Psoas muscle (tissue), 7 donors: ENCODE measurements at regions not wholly inside any gene's neighbourhood (a gene's known extent, or its start where the extent isn't known, plus 50 kb on each side); places are given as distances from the start of the nearest gene placed in this dataset.

Source experiments
- ATAC-seq, 4 donors: fragments of 200-7000 bp; cut with Tn5 transposase; one replicate each; pipeline ENCODE4 v1.9.1; 2020; ENCODE audit warnings: moderate library complexity in 3 of 4, mild to moderate bottlenecking in 2 of 4
- DNase-seq, 2 donors: peaks; one replicate each; pipeline ENCODE4 v3.0.0-alpha.2; 2020
- H3K27ac ChIP-seq: fragments of 200-600 bp; one replicate; pipeline ENCODE4 v1.8.0; 2022
- H3K27me3 ChIP-seq, 3 donors: fragments of 200-600 bp in 1 of 3; one replicate each; pipeline versions ENCODE4 v1.6.1 to v1.8.0; 2013 to 2022; ENCODE audit warnings: low read length in 2 of 3, mild to moderate bottlenecking in 2 of 3, moderate library complexity in 1 of 3; ENCODE audit not compliant: insufficient read depth in 3 of 3
- H3K36me3 ChIP-seq, 2 donors: fragments of 200-600 bp in 1 of 2; one replicate each; pipeline versions ENCODE4 v1.6.1 to v1.8.0; 2013 to 2022; ENCODE audit warnings: low read depth in 1 of 2, mild to moderate bottlenecking in 1 of 2, moderate library complexity in 1 of 2; ENCODE audit not compliant: insufficient read depth in 1 of 2
- H3K4me1 ChIP-seq: fragments of 200-600 bp; one replicate; pipeline ENCODE4 v1.8.0; 2022
- H3K4me3 ChIP-seq: fragments of 200-600 bp; one replicate; pipeline ENCODE4 v1.8.0; 2022; ENCODE audit warnings: mild to moderate bottlenecking
- H3K9me3 ChIP-seq: fragments of 200-600 bp; one replicate; pipeline ENCODE4 v1.8.0; 2022
- WGBS, 3 donors: extraction: QIAGEN DNeasy Blood & Tissue Kit; methylation state at CpG; one replicate each; pipeline versions ENCODE4 v1.1.6 to v1.1.7; 2013; 5-methylcytosine and 5-hydroxymethylcytosine counted together
- intact Hi-C, 2 donors: fragments of 100-400 bp; cut with DNase I; formaldehyde crosslinking; loops; one replicate each; pipeline versions ENCODE4 v1.11.0 to v1.14.2; 2022
- TF ChIP-seq, protein P1 (sequence below): fragments of 200-600 bp; IDR thresholded peaks from one replicate; pipeline ENCODE4 v1.8.0; 2022; ENCODE audit warnings: antibody characterized with exemption
- donor health status: healthy with polysubstance abuse.
- donor health status: DM: no; HTN: no; CAD: no; lungs with moderate emphysema.
- donor health status: Bipolar disorder and iron deficiency.
- donor health status: healthy.
- donor health status: DM: yes; HTN: yes; CAD: no.
- donor health status: DM: no; HTN: no; CAD: no.
- donor health status: DM: yes; HTN: yes; CAD: no.

DNA sequence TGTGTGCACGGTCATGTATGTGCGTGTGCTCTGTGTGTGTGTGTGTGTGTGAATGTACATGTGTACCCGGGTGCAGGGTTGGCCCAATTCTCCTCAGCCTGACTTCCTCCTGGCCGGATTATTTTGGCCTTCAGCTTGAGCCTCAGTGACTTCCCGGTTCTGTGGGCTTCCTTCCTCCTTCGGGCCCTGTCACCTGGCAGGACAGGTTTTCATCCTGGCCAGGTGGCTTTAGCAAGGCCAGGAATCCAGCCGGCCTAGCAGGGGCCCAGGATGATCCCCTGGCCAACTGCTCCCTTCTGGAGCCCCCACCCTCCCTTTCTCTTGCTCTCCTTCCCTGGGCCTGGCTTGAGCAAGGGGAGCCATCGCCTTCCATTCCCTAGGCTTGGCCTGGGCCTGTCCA lies 140.5 kb downstream of the INHBB start:
- H3K4me3 ChIP-seq: no peak overlapping the region
- WGBS, 3 donors: 67 to 81% (median 73%) methylated on average over 8 of the region's 8 CpGs
- H3K27ac ChIP-seq: peak overlapping the region; percentile 50
- H3K36me3 ChIP-seq: no peaks in the 10 kb centered on the region
- no peaks in the 10 kb centered on the region for H3K27me3 ChIP-seq
- no peak for DNase-seq
- intact Hi-C loops: no loop called here
- H3K4me1 ChIP-seq: no peaks in the 10 kb centered on the region
- ATAC-seq: peak in 3 of 4 donors; percentile 25 to 29 (median 26)
- H3K9me3 ChIP-seq: no peaks in the 10 kb centered on the region
- TF ChIP-seq, protein P1, sequence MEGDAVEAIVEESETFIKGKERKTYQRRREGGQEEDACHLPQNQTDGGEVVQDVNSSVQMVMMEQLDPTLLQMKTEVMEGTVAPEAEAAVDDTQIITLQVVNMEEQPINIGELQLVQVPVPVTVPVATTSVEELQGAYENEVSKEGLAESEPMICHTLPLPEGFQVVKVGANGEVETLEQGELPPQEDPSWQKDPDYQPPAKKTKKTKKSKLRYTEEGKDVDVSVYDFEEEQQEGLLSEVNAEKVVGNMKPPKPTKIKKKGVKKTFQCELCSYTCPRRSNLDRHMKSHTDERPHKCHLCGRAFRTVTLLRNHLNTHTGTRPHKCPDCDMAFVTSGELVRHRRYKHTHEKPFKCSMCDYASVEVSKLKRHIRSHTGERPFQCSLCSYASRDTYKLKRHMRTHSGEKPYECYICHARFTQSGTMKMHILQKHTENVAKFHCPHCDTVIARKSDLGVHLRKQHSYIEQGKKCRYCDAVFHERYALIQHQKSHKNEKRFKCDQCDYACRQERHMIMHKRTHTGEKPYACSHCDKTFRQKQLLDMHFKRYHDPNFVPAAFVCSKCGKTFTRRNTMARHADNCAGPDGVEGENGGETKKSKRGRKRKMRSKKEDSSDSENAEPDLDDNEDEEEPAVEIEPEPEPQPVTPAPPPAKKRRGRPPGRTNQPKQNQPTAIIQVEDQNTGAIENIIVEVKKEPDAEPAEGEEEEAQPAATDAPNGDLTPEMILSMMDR: no peak

DNA sequence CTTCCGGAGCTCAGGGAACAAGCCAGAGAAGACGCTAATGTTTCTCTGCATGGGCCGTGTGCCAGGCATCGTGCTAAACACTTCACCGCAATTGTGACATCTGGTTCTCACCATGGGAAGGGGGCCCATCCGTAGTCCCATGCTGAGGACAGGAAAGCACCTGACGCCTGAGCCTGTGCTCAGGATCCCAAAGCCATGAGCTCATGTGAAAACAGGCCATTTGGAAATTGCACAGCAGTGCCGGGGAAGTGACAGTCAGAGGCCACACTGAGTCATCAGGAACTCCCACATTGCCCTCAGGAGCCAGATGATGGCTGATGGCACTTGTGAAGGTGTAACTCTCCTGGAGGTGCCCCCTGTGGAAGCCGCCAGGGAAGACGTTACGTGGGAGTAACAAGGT lies 141.0 kb downstream of the INHBB start:
- WGBS, 3 donors: 57 to 66% (median 61%) methylated on average over 11 of the region's 11 CpGs
- TF ChIP-seq, protein P1: no peak
- Histone ChIP-seq H3K27me3 (no peaks in the 10 kb centered on the region), H3K4me3 (no peak overlapping the region), H3K4me1 (no peaks in the 10 kb centered on the region), H3K9me3 (no peaks in the 10 kb centered on the region), H3K36me3 (no peaks in the 10 kb centered on the region), H3K27ac (peak overlapping the region; percentile 50)
- peak; percentile 43 to 49 for DNase-seq
- intact Hi-C loops: no loop called here
- ATAC-seq: peak; percentile 90 to 96 (median 93)

DNA sequence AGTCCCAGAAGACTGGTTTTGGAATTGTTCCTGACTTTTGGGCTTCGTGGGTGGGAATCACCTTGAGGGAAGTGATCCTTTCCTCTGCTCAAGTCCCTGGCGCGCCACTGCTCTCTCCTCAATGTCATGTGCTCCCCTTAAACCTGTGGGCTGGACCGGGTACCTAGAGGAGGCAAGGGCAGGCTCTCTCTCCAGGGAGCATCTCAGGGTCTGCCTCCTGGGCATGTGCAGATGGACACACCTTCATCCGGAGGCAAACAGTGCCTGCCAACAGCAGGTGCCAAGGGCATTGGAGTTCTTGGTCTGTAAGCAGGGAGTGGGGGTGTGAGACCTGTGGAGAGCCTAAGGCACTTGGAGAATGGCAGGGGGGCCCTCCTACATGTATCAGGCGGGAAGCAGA lies 142.6 kb downstream of the INHBB start:
- 63 to 73% (median 70%) methylated on average over 6 of the region's 6 CpGs for WGBS, 3 donors
- DNase-seq: peak in 1 of 2 donors; percentile 41
- H3K36me3 ChIP-seq: no peaks in the 10 kb centered on the region
- no peak overlapping the region for H3K4me3 ChIP-seq
- no peaks in the 10 kb centered on the region for H3K4me1 ChIP-seq
- no peaks in the 10 kb centered on the region for H3K9me3 ChIP-seq
- no peak overlapping the region for H3K27ac ChIP-seq
- no peaks in the 10 kb centered on the region for H3K27me3 ChIP-seq
- intact Hi-C loops: no loop called here
- TF ChIP-seq, protein P1: no peak
- ATAC-seq: no peak

DNA sequence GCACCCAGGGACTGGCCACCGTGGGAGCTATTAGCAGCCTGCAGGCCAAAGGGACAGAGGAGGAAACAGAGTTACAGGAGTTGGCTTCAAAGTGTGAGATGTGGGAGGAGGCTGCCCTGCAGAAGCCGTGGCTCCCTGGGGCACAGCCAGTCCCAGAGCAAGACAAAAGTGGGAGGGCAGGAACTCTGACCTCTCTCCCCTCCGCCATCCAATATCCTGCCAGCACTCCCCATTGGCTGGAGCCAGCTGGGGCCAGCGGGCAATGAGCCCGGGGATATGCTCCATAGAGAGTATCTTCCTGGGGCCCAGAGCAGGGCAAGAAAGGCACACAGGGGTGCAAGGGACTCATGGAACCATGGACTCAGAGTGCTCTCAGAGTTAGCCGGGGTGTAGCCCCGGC lies 143.1 kb downstream of the INHBB start:
- Histone ChIP-seq H3K36me3 (no peaks in the 10 kb centered on the region), H3K4me1 (no peaks in the 10 kb centered on the region), H3K9me3 (no peaks in the 10 kb centered on the region), H3K27ac (no peak overlapping the region), H3K27me3 (no peaks in the 10 kb centered on the region), H3K4me3 (no peak overlapping the region)
- intact Hi-C loops: no loop called here
- WGBS, 3 donors: 56 to 68% (median 59%) methylated on average over 7 of the region's 7 CpGs
- DNase-seq (peak in 1 of 2 donors; percentile 26), ATAC-seq (no peak)
- TF ChIP-seq, protein P1: no peak

DNA sequence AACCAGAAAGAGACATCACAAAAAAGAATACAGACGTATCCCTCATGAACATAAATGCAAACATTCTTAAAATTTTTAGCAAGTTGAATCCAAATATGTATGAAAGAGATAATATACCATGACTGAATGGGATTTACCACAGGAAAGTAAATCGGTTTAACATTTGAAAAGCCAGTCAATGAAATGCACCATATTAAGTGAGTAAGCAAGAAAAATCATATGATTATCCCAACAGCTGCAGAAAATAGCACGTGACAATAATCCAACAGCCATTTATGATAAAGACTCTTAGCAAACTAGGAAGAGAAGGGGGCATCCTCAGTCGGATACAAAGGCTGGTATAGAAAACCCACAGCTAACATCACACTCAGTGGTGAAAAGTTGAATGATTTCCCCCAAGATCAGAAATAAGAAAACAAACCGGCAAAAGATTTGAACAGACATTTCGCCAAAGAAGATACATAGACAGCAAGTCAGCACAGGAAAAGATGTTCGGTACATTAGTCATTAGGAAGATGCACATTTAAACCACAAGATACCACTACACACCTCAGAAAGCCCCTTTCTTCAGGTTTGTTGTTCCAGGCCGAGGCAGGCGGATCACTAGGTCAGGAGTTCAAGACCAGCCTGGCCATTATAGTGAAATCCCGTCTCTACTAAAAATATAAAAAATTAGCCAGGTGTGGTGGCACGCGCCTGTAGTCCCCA lies 144.3 kb downstream of the INHBB start:
- Histone ChIP-seq H3K27ac (no peak overlapping the region), H3K27me3 (no peaks in the 10 kb centered on the region), H3K36me3 (no peaks in the 10 kb centered on the region), H3K4me3 (no peak overlapping the region), H3K4me1 (no peaks in the 10 kb centered on the region), H3K9me3 (no peaks in the 10 kb centered on the region)
- TF ChIP-seq, protein P1: no peak
- DNase-seq (peak in 1 of 2 donors; percentile 9), ATAC-seq (no peak)
- WGBS, 3 donors: 87 to 90% (median 89%) methylated on average over 12 of the region's 12 CpGs
- intact Hi-C loops: no loop called here
